H1 (cell line): ENCODE measurements at regions not wholly inside any gene's neighbourhood (a gene's known extent, or its start where the extent isn't known, plus 50 kb on each side); places are given as distances from the start of the nearest gene placed in this dataset.

Experiments used
- CTCF ChIA-PET: fragments of 300-600 bp; sonication (Branson Sonifier 250); formaldehyde crosslinking; loops from one replicate; lab custom pipeline; 2021; ENCODE audit not compliant: partially characterized antibody; lab: Charles Lee
- POLR2A ChIA-PET: fragments of 300-600 bp; sonication (Branson Sonifier 250); formaldehyde crosslinking; loops from one replicate; lab custom pipeline; 2021; ENCODE audit warnings: inconsistent platforms; ENCODE audit not compliant: partially characterized antibody; lab: Charles Lee
- DNase-seq, 2 experiments: peaks; one replicate each; pipeline versions ENCODE4 v3.0.0 to v3.0.0-alpha.2; 2010 to 2022; ENCODE audit warnings: low spot score in 2 of 2, low read depth in 1 of 2, mixed read lengths in 1 of 2
- FAIRE-seq: peaks from 2 replicates; lab custom pipeline; 2011; peaks lifted over from hg19 to GRCh38; lab: Jason Lieb, UNC
- H2AFZ ChIP-seq: 2 replicates; pipeline ENCODE4 v1.8.1; 2012; ENCODE audit warnings: low read length, inconsistent platforms
- H2AK5ac ChIP-seq: 2 replicates; pipeline ENCODE4 v1.6.1; 2013; ENCODE audit warnings: low read depth, low read length
- H2BK120ac ChIP-seq: replicated peaks from 2 replicates; pipeline ENCODE3; 2013; ENCODE audit warnings: low read depth, low read length, inconsistent platforms
- H2BK12ac ChIP-seq: 2 replicates; pipeline ENCODE4 v1.6.1; 2013; ENCODE audit warnings: low read depth, low read length
- H2BK15ac ChIP-seq: 2 replicates; pipeline ENCODE4 v1.6.1; 2013; ENCODE audit warnings: low read length
- H2BK20ac ChIP-seq: 2 replicates; pipeline ENCODE4 v1.6.1; 2013; ENCODE audit warnings: low read length
- H2BK5ac ChIP-seq: 2 replicates; pipeline ENCODE4 v1.6.1; 2013; ENCODE audit warnings: low read depth, low read length
- H3K14ac ChIP-seq: 2 replicates; pipeline ENCODE4 v1.6.1; 2013; ENCODE audit warnings: inconsistent platforms; ENCODE audit not compliant: insufficient read length
- H3K18ac ChIP-seq: 2 replicates; pipeline ENCODE4 v1.6.1; 2013; ENCODE audit warnings: low read length; ENCODE audit errors: extremely low read depth
- H3K23ac ChIP-seq: 2 replicates; pipeline ENCODE4 v1.6.1; 2013; ENCODE audit warnings: inconsistent platforms; ENCODE audit not compliant: insufficient read length
- H3K23me2 ChIP-seq: 2 replicates; pipeline ENCODE4 v1.6.1; 2013; ENCODE audit warnings: low read depth, low read length
- H3K27ac ChIP-seq: 2 replicates; pipeline ENCODE4 v1.6.1; 2011; ENCODE audit warnings: low read depth, low read length, inconsistent platforms
- H3K27me3 ChIP-seq, 4 experiments: replicated peaks in 1 of 4; 1 replicate in 1 of 4; 2 replicates in 3 of 4; pipeline versions ENCODE4 v1.6.1 to v1.8.1; 2011 to 2013; ENCODE audit warnings: low read length in 3 of 4, mild to moderate bottlenecking in 3 of 4, inconsistent platforms in 2 of 4, mixed read lengths in 2 of 4, moderate library complexity in 1 of 4; ENCODE audit not compliant: control insufficient read depth in 3 of 4, insufficient read depth in 3 of 4; ENCODE audit errors: extremely low read depth in 1 of 4
- H3K36me3 ChIP-seq, 4 experiments: 2 replicates each; pipeline versions ENCODE4 v1.6.1 to v1.8.1; 2011 to 2013; ENCODE audit warnings: mild to moderate bottlenecking in 4 of 4, low read length in 3 of 4, moderate library complexity in 2 of 4, control low read depth in 1 of 4, inconsistent platforms in 1 of 4; ENCODE audit not compliant: insufficient read depth in 4 of 4, control insufficient read depth in 2 of 4
- H3K4ac ChIP-seq: replicated peaks from 2 replicates; pipeline ENCODE3; 2013; ENCODE audit warnings: low read length, low read depth, mixed read lengths, inconsistent platforms; ENCODE audit not compliant: insufficient read length
- H3K4me1 ChIP-seq, 4 experiments: replicated peaks in 1 of 4; 1 replicate in 1 of 4; 2 replicates in 3 of 4; pipeline versions ENCODE4 v1.6.1 to v1.8.1; 2011 to 2013; ENCODE audit warnings: low read length in 3 of 4, inconsistent platforms in 2 of 4, mixed read lengths in 1 of 4; ENCODE audit not compliant: insufficient read depth in 4 of 4, control insufficient read depth in 3 of 4
- H3K4me2 ChIP-seq, 2 experiments: 2 replicates each; pipeline versions ENCODE4 v1.6.1 to v1.8.1; 2011 to 2013; ENCODE audit warnings: low read depth in 2 of 2, low read length in 2 of 2, control low read depth in 1 of 2, inconsistent platforms in 1 of 2, mild to moderate bottlenecking in 1 of 2; ENCODE audit not compliant: insufficient read depth in 1 of 2
- H3K4me3 ChIP-seq, 4 experiments: fragments of 200-600, 300-600 bp in 1 of 4; sonication (generic), shearing (Covaris generic), sonication (Bioruptor Twin) in 1 of 4; 2 replicates each; pipeline versions ENCODE4 v1.5.1 to v1.8.1; 2011 to 2016; ENCODE audit warnings: low read length in 4 of 4, low read depth in 3 of 4, control low read depth in 2 of 4, inconsistent platforms in 2 of 4, mild to moderate bottlenecking in 2 of 4, mixed read lengths in 1 of 4, moderate library complexity in 1 of 4; ENCODE audit not compliant: insufficient read depth in 2 of 4; ENCODE audit errors: extremely low read depth in 1 of 4
- H3K56ac ChIP-seq: replicated peaks from 2 replicates; pipeline ENCODE3; 2013; ENCODE audit warnings: low read depth, mild to moderate bottlenecking, mixed read lengths, low read length, inconsistent platforms; ENCODE audit not compliant: insufficient read length
- H3K79me1 ChIP-seq: 2 replicates; pipeline ENCODE4 v1.6.1; 2013; ENCODE audit warnings: low read depth, low read length, control low read depth
- H3K79me2 ChIP-seq, 2 experiments: 2 replicates each; pipeline versions ENCODE4 v1.6.1 to v1.8.1; 2012 to 2013; ENCODE audit warnings: low read length in 2 of 2, mild to moderate bottlenecking in 2 of 2, inconsistent platforms in 1 of 2; ENCODE audit not compliant: insufficient read depth in 2 of 2, control insufficient read depth in 1 of 2
- H3K9ac ChIP-seq, 4 experiments: replicated peaks in 1 of 4; 1 replicate in 1 of 4; 2 replicates in 3 of 4; pipeline versions ENCODE4 v1.6.1 to v1.8.1; 2011 to 2013; ENCODE audit warnings: low read depth in 3 of 4, low read length in 3 of 4, control low read depth in 2 of 4, mild to moderate bottlenecking in 2 of 4, moderate library complexity in 2 of 4, inconsistent platforms in 1 of 4; ENCODE audit errors: extremely low read depth in 1 of 4
- H3K9me3 ChIP-seq, 2 experiments: 2 replicates each; pipeline versions ENCODE4 v1.6.1 to v1.8.1; 2012 to 2013; ENCODE audit warnings: mild to moderate bottlenecking in 2 of 2, moderate library complexity in 2 of 2, control low read depth in 1 of 2, inconsistent platforms in 1 of 2, low read depth in 1 of 2, low read length in 1 of 2, mixed read lengths in 1 of 2; ENCODE audit not compliant: insufficient read depth in 2 of 2
- H4K20me1 ChIP-seq, 2 experiments: replicated peaks in 1 of 2; 2 replicates each; pipeline versions ENCODE3 to v1.8.1; 2011 to 2013; ENCODE audit warnings: inconsistent platforms in 2 of 2, low read length in 2 of 2, mild to moderate bottlenecking in 1 of 2; ENCODE audit not compliant: insufficient read depth in 2 of 2, control insufficient read depth in 1 of 2
- H4K5ac ChIP-seq: 2 replicates; pipeline ENCODE4 v1.6.1; 2013; ENCODE audit warnings: low read length, low read depth, mixed read lengths, inconsistent platforms; ENCODE audit not compliant: insufficient read length
- H4K8ac ChIP-seq: 2 replicates; pipeline ENCODE4 v1.8.0; 2013; ENCODE audit warnings: mild to moderate bottlenecking, moderate library complexity, low read length, inconsistent platforms; ENCODE audit not compliant: insufficient read depth; ENCODE audit errors: extremely low read depth
- H4K91ac ChIP-seq: replicated peaks from 2 replicates; pipeline ENCODE3; 2013; ENCODE audit warnings: low read length, mixed read lengths, inconsistent platforms; ENCODE audit not compliant: insufficient read length
- CBX8 ChIP-seq: fragments of 300-800, 300-1000 bp; sonication (generic); IDR thresholded peaks from 2 replicates; pipeline ENCODE4 v1.7.1; 2016; ENCODE audit warnings: low read depth, low read length, borderline replicate concordance
- CHD1 ChIP-seq: IDR thresholded peaks from 2 replicates; pipeline ENCODE4 v1.6.1; 2012; ENCODE audit warnings: low read depth, low read length, improper control_type of control experiment
- CREB1 ChIP-seq: IDR thresholded peaks from 2 replicates; pipeline ENCODE4 v1.6.1; 2012; ENCODE audit warnings: inconsistent platforms
- EGR1 ChIP-seq: IDR thresholded peaks from 2 replicates; pipeline ENCODE4 v1.6.1; 2011; ENCODE audit warnings: low read depth, low read length, borderline replicate concordance
- EP300 ChIP-seq, 2 experiments: IDR thresholded peaks; 1 replicate in 1 of 2; 2 replicates in 1 of 2; pipeline ENCODE4 v1.6.1; 2011 to 2012; ENCODE audit warnings: low read depth in 2 of 2, low read length in 2 of 2, mild to moderate bottlenecking in 2 of 2, borderline replicate concordance in 1 of 2, inconsistent platforms in 1 of 2, moderate library complexity in 1 of 2
- GABPA ChIP-seq: IDR thresholded peaks from 2 replicates; pipeline ENCODE4 v1.6.1; 2011; ENCODE audit warnings: mild to moderate bottlenecking, low read length, moderate library complexity, borderline replicate concordance; ENCODE audit not compliant: insufficient read depth
- HDAC2 ChIP-seq, 2 experiments: fragments of 300-600 bp in 1 of 2; sonication (generic) in 1 of 2; IDR thresholded peaks; 2 replicates each; pipeline ENCODE4 v1.6.1; 2011 to 2012; ENCODE audit warnings: low read depth in 2 of 2, low read length in 2 of 2, mild to moderate bottlenecking in 2 of 2, moderate library complexity in 2 of 2, borderline replicate concordance in 1 of 2, inconsistent platforms in 1 of 2
- RXRA ChIP-seq: IDR thresholded peaks from 2 replicates; pipeline ENCODE4 v1.6.1; 2011; ENCODE audit warnings: low read depth, mild to moderate bottlenecking, low read length, moderate library complexity; ENCODE audit not compliant: insufficient read depth
- SIX5 ChIP-seq: IDR thresholded peaks from 2 replicates; pipeline ENCODE4 v1.6.1; 2011; ENCODE audit warnings: mild to moderate bottlenecking, low read depth, low read length
- SUZ12 ChIP-seq: fragments of 200-600 bp; sonication (generic); IDR thresholded peaks from 2 replicates; pipeline ENCODE4 v1.6.1; 2012; ENCODE audit warnings: mild to moderate bottlenecking, inconsistent platforms, low read length, moderate library complexity, mixed read lengths
- TAF1 ChIP-seq: IDR thresholded peaks from 2 replicates; pipeline ENCODE4 v1.6.1; 2011; ENCODE audit warnings: mild to moderate bottlenecking, low read depth, low read length
- WGBS, 2 experiments: shearing (Covaris generic) in 1 of 2; methylation state at CpG; one replicate each; pipeline versions ENCODE4 v1.1.6 to v1.1.7; 2013 to 2015; ENCODE audit warnings: low lambda C conversion rate in 2 of 2, mixed read lengths in 2 of 2, inconsistent platforms in 1 of 2, low coverage in 1 of 2, missing lambda C conversion rate in 1 of 2; ENCODE audit not compliant: insufficient replicate concordance in 2 of 2, insufficient coverage in 1 of 2, insufficient read length in 1 of 2; ENCODE audit errors: extremely low coverage in 1 of 2, missing lambda C conversion rate in 1 of 2; 5-methylcytosine and 5-hydroxymethylcytosine counted together
- TF ChIP-seq, protein P1 (sequence below): IDR thresholded peaks from 2 replicates; pipeline ENCODE4 v1.6.1; 2012; ENCODE audit warnings: inconsistent platforms

GRCh38 chr5:23157169-23157568 lies 304.0 kb upstream of the CDH12 start:
- Histone ChIP-seq H2AK5ac (no peak overlapping the region), H3K79me1 (no peaks in the 10 kb centered on the region), H3K79me2 (no peaks in the 10 kb centered on the region), H4K8ac (no peak overlapping the region), H3K27ac (no peak overlapping the region), H3K14ac (no peak overlapping the region), H3K23ac (no peak overlapping the region), H3K36me3 (no peaks in the 10 kb centered on the region), H2AFZ (no peak overlapping the region), H2BK120ac (no peak overlapping the region), H3K4me1 (no peaks in the 10 kb centered on the region), H3K18ac (no peak overlapping the region), H3K9ac (no peak overlapping the region), H2BK12ac (no peak overlapping the region), H3K23me2 (no peaks in the 10 kb centered on the region), H4K91ac (no peak overlapping the region), H4K5ac (no peak overlapping the region), H2BK20ac (no peak overlapping the region), H3K9me3 (no peaks in the 10 kb centered on the region), H4K20me1 (no peaks in the 10 kb centered on the region), H3K4me2 (no peak overlapping the region), H3K4ac (no peak overlapping the region), H2BK15ac (no peak overlapping the region), H3K56ac (no peak overlapping the region), H3K4me3 (no peak overlapping the region), H2BK5ac (no peak overlapping the region), H3K27me3 (no peaks in the 10 kb centered on the region)
- POLR2A ChIA-PET: no interaction called here
- FAIRE-seq (no peak), DNase-seq (no peak)
- TF ChIP-seq EGR1 (no peak), HDAC2 (IDR thresholded peaks at IDR 0.05; ENCODE audit: borderline replicate concordance in 1 of 2, low read depth in 2 of 2, low read length in 2 of 2) (no peak), TAF1 (no peak), GABPA (no peak), SUZ12 (no peak), RXRA (no peak), CBX8 (no peak), CHD1 (no peak), EP300 (IDR thresholded peaks at IDR 0.05; ENCODE audit: borderline replicate concordance in 1 of 2, low read depth in 2 of 2, low read length in 2 of 2) (no peak), SIX5 (no peak), CREB1 (no peak)
- TF ChIP-seq, protein P1, sequence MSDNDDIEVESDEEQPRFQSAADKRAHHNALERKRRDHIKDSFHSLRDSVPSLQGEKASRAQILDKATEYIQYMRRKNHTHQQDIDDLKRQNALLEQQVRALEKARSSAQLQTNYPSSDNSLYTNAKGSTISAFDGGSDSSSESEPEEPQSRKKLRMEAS: no peak
- 100% methylated on average over 1 of the region's 1 CpG; no CpG with 5 or more reads in 1 of the 2 experiments for WGBS, 2 experiments
- CTCF ChIA-PET: no interaction called here
